ENCODE measurements at regions not wholly inside any gene's neighbourhood (a gene's known extent, or its start where the extent isn't known, plus 50 kb on each side); places are given as distances from the start of the nearest gene placed in this dataset.

DNA sequence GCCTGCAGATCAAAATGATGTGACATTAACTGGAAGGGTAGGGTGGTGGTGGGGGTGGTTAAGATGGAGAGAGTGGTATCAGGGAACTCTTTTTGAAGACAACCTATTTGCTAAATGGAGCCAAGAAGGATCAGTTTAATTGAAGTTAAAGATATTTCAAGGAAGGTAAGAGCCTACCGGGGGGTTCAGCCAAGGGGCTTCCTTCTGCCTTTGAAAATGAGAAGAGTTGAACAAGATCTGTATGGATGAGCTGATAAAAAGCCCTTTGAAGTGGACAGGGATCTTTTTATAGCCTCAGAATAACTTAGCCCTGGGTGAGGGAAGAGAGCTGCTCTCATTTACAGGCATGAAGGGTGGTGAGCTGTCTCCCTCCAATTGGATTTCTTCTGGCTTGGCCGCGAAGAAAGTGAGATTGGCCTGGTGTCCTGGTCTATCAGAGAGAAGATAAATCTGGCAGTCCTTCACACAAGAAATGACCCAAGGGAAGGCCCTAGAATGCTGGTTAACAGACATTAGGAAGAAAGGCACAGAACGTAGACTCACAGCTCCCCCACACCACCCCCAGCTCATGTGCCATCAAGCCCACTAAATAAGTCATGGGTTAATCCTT is 439.8 kb downstream of the TNS1 start:
- H3K4me3 ChIP-seq (ENCODE audit: low read depth, low read length) = no peak overlapping the region
- no peak for DNase-seq (ENCODE audit: low read depth)
- TF ChIP-seq CTCF (IDR thresholded peaks at IDR 0.05; ENCODE audit: insufficient read depth, low read length) = no peak

DNA sequence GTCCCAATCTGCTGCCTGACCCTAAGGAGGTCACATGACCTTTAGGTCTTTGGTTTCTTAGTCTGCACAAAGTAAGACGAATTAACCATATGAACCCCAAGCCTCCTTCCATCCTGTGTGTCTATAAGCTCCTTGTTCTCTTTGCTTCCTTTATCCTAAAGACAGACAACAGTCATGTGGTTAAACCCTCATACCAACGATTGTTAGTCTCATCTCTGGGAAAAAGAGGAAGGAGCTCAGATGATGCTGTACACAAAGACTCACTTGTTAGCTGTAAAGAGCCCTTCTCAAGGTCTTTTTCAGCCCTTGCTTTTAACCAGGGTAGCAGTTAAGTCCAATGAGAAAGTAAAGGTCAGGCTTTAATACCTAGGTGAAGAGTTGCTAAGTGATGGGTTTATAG is 443.7 kb downstream of the TNS1 start:
- no peak for TF ChIP-seq CTCF (IDR thresholded peaks at IDR 0.05; ENCODE audit: insufficient read depth, low read length)
- no peak for DNase-seq (ENCODE audit: low read depth)
- no peak overlapping the region for H3K4me3 ChIP-seq (ENCODE audit: low read depth, low read length)

GRCh38 chr2:217555081-217555876 is 447.5 kb downstream of the TNS1 start:
- DNase-seq (ENCODE audit: low read depth) = peak; percentile 13
- H3K4me3 ChIP-seq (ENCODE audit: low read depth, low read length) = no peak overlapping the region
- no peak for TF ChIP-seq CTCF (IDR thresholded peaks at IDR 0.05; ENCODE audit: insufficient read depth, low read length)

GRCh38 chr2:217553679-217554078 is 449.1 kb downstream of the TNS1 start:
- no peak overlapping the region for H3K4me3 ChIP-seq (ENCODE audit: low read depth, low read length)
- no peak for DNase-seq (ENCODE audit: low read depth)
- TF ChIP-seq CTCF (IDR thresholded peaks at IDR 0.05; ENCODE audit: insufficient read depth, low read length) = no peak

DNA sequence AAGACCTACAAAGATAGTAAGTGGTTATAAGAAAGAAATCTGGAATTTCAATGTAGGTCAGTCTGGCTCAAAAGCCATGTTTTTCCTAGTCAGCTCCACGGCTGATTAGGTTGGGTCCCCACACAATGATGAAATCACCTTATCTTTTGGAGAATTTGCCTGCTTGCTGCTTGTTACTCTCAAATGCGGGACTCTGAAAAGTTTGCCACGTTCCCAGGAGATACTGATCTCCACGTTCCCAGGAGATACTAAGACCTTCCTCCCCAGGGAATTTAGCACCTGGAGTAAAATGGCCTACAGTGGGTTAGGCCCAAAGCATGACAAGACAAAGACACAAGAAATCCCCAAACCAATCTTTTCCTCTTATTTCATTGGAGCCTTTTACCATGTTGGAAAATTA is 449.6 kb downstream of the TNS1 start:
- no peak for DNase-seq (ENCODE audit: low read depth)
- H3K4me3 ChIP-seq (ENCODE audit: low read depth, low read length) = no peak overlapping the region
- TF ChIP-seq CTCF (IDR thresholded peaks at IDR 0.05; ENCODE audit: insufficient read depth, low read length) = no peak

- TF ChIP-seq CTCF (IDR thresholded peaks at IDR 0.05; ENCODE audit: insufficient read depth, low read length) = no peak
- DNase-seq (ENCODE audit: low read depth) = no peak
- H3K4me3 ChIP-seq (ENCODE audit: low read depth, low read length) = no peak overlapping the region
Observed at GRCh38 chr2:217552081-217552480, 450.7 kb downstream of the TNS1 start.

All from fibroblast of the aortic adventitia (primary cell).